Hepatocyte (in vitro differentiated cells): ENCODE measurements at regions not wholly inside any gene's neighbourhood (a gene's known extent, or its start where the extent isn't known, plus 50 kb on each side); places are given as distances from the start of the nearest gene placed in this dataset.

Experiments used
- CTCF ChIP-seq: fragments of 200-600 bp; sonication (generic); IDR thresholded peaks from 2 replicates; pipeline ENCODE4 v1.5.1; 2016; ENCODE audit warnings: antibody characterized with exemption, mild to moderate bottlenecking; ENCODE audit not compliant: poor library complexity
- EZH2 ChIP-seq: fragments of 200-600 bp; sonication (generic); IDR thresholded peaks from 2 replicates; pipeline ENCODE4 v1.6.1; 2016; ENCODE audit warnings: antibody characterized with exemption, mild to moderate bottlenecking, borderline replicate concordance
- EZH2phosphoT487 ChIP-seq: fragments of 200-600 bp; sonication (generic); IDR thresholded peaks from one replicate; pipeline ENCODE4 v1.6.1; 2018; ENCODE audit warnings: antibody characterized with exemption, mild to moderate bottlenecking, low read depth, moderate library complexity; ENCODE audit not compliant: unreplicated experiment, severe bottlenecking

DNA sequence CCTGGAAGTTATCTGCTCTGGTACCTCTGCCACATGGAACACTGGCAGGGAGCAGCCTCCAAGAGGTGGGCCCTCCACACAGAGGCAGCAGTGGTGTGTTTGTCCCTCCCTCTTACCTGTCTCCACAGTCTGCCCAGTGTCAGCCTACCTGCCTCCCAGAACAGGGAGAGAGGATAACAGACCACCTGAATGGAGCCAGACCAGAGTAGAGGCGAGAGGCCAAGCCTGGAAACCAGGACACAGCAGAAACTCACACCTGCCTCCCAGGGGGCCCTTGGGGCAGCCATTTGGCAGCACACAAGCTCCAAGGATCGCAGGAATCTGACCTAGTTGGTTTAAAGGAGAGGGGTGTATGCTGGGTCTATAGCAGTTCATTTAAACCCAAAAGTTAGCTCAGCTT is 100.2 kb upstream of the ZNF366 start:
- TF ChIP-seq EZH2phosphoT487 (no peak), EZH2 (no peak), CTCF (no peak)
